ENCODE measurements at regions not wholly inside any gene's neighbourhood (a gene's known extent, or its start where the extent isn't known, plus 50 kb on each side); places are given as distances from the start of the nearest gene placed in this dataset.
"Not testable (repeated sequence)": the region's sequence is repeated elsewhere in the genome, so short reads cannot be mapped to it uniquely, and the experiment has no call there.

- no peak overlapping the region for H3K27ac ChIP-seq (replicated peaks; ENCODE audit: low read length)
- no peaks in the 10 kb centered on the region for H3K4me1 ChIP-seq (ENCODE audit: control insufficient read depth in 2 of 2, insufficient read depth in 1 of 2, low read depth in 1 of 2, low read length in 2 of 2)
- H2BK15ac ChIP-seq (ENCODE audit: low read length): no peak overlapping the region
- H2BK5ac ChIP-seq (ENCODE audit: low read length): no peak overlapping the region
- no peaks in the 10 kb centered on the region for H3K27me3 ChIP-seq (ENCODE audit: control insufficient read depth in 3 of 3, insufficient read depth in 3 of 3, low read depth in 1 of 3, low read length in 3 of 3)
- H2AK5ac ChIP-seq (ENCODE audit: low read depth, low read length): no peak overlapping the region
- peak overlapping the region; percentile 60 for H2AFZ ChIP-seq (ENCODE audit: low read length)
- no peak for DNase-seq (ENCODE audit: low spot score)
- no peak overlapping the region for H3K4ac ChIP-seq (ENCODE audit: low read length)
- no peaks in the 10 kb centered on the region for H3K9me3 ChIP-seq (replicated peaks in 1 of 2; ENCODE audit: control insufficient read depth in 2 of 2, insufficient read depth in 1 of 2, low read depth in 1 of 2, low read length in 2 of 2)
- no peaks in the 10 kb centered on the region for H3K79me1 ChIP-seq (ENCODE audit: low read depth, low read length)
- no peak overlapping the region for H3K23ac ChIP-seq (ENCODE audit: low read depth, low read length, poor library complexity)
- H3K36me3 ChIP-seq (replicated peaks in 1 of 2; ENCODE audit: control insufficient read depth in 2 of 2, insufficient read depth in 2 of 2, low read length in 2 of 2): no peaks in the 10 kb centered on the region
- H3K4me3 ChIP-seq (ENCODE audit: low read length in 2 of 2): no peak overlapping the region
- no peak overlapping the region for H4K8ac ChIP-seq (ENCODE audit: low read depth, low read length)
- no peak overlapping the region for H4K91ac ChIP-seq (ENCODE audit: low read depth, low read length, poor library complexity)
- whole genome bisulfite sequencing, 2 donors (ENCODE audit: extremely low coverage in 2 of 2, insufficient read length in 2 of 2, insufficient replicate concordance in 1 of 2): no CpG with 5 or more reads among the region's 3 CpGs
- no peak overlapping the region for H3K9ac ChIP-seq (ENCODE audit: low read depth, low read length, poor library complexity)
- no peak overlapping the region for H3K14ac ChIP-seq (ENCODE audit: low read length)
- H3K18ac ChIP-seq (ENCODE audit: low read length): no peak overlapping the region
- H2BK120ac ChIP-seq (ENCODE audit: low read depth, low read length): no peak overlapping the region
- H3K4me2 ChIP-seq (ENCODE audit: insufficient read depth, low read length, poor library complexity, severe bottlenecking): no peak overlapping the region
- H2BK12ac ChIP-seq (ENCODE audit: low read length): no peak overlapping the region
Measured at GRCh38 chrX:56618323-56618722, 54.9 kb downstream of the UBQLN2 start.

- H3K18ac ChIP-seq (ENCODE audit: low read length): no peak overlapping the region
- no peak overlapping the region for H3K4ac ChIP-seq (ENCODE audit: low read length)
- no peak overlapping the region for H4K91ac ChIP-seq (ENCODE audit: low read depth, low read length, poor library complexity)
- H3K9ac ChIP-seq (ENCODE audit: low read depth, low read length, poor library complexity): no peak overlapping the region
- no peaks in the 10 kb centered on the region for H3K36me3 ChIP-seq (replicated peaks in 1 of 2; ENCODE audit: control insufficient read depth in 2 of 2, insufficient read depth in 2 of 2, low read length in 2 of 2)
- no peak overlapping the region for H4K8ac ChIP-seq (ENCODE audit: low read depth, low read length)
- H3K27me3 ChIP-seq (ENCODE audit: control insufficient read depth in 3 of 3, insufficient read depth in 3 of 3, low read depth in 1 of 3, low read length in 3 of 3): no peaks in the 10 kb centered on the region
- no peak overlapping the region for H2BK120ac ChIP-seq (ENCODE audit: low read depth, low read length)
- H3K4me3 ChIP-seq (ENCODE audit: low read length in 2 of 2): no peak overlapping the region
- H2AFZ ChIP-seq (ENCODE audit: low read length): no peak overlapping the region
- no peak overlapping the region for H2BK15ac ChIP-seq (ENCODE audit: low read length)
- no peaks in the 10 kb centered on the region for H3K4me1 ChIP-seq (ENCODE audit: control insufficient read depth in 2 of 2, insufficient read depth in 1 of 2, low read depth in 1 of 2, low read length in 2 of 2)
- H2AK5ac ChIP-seq (ENCODE audit: low read depth, low read length): no peak overlapping the region
- H2BK5ac ChIP-seq (ENCODE audit: low read length): no peak overlapping the region
- no peak overlapping the region for H3K14ac ChIP-seq (ENCODE audit: low read length)
- no peak overlapping the region for H3K4me2 ChIP-seq (ENCODE audit: insufficient read depth, low read length, poor library complexity, severe bottlenecking)
- H3K79me1 ChIP-seq (ENCODE audit: low read depth, low read length): no peaks in the 10 kb centered on the region
- no peak for DNase-seq (ENCODE audit: low spot score)
- H3K9me3 ChIP-seq (replicated peaks in 1 of 2; ENCODE audit: control insufficient read depth in 2 of 2, insufficient read depth in 1 of 2, low read depth in 1 of 2, low read length in 2 of 2): no peaks in the 10 kb centered on the region
- H2BK12ac ChIP-seq (ENCODE audit: low read length): no peak overlapping the region
- no peak overlapping the region for H3K27ac ChIP-seq (replicated peaks; ENCODE audit: low read length)
- no CpG with 5 or more reads among the region's 1 CpG for WGBS, 2 donors (ENCODE audit: extremely low coverage in 2 of 2, insufficient read length in 2 of 2, insufficient replicate concordance in 1 of 2)
- no peak overlapping the region for H3K23ac ChIP-seq (ENCODE audit: low read depth, low read length, poor library complexity)
Measured at GRCh38 chrX:56623316-56623715, 59.9 kb downstream of the UBQLN2 start.

GRCh38 chrX:56635060-56635459, 71.6 kb downstream of the UBQLN2 start:
- H2AK5ac ChIP-seq (ENCODE audit: low read depth, low read length); H3K27ac ChIP-seq (replicated peaks; ENCODE audit: low read length); H2BK12ac ChIP-seq (ENCODE audit: low read length); DNase-seq (ENCODE audit: low spot score); H3K4me2 ChIP-seq (ENCODE audit: insufficient read depth, low read length, poor library complexity, severe bottlenecking); H3K14ac ChIP-seq (ENCODE audit: low read length); H3K36me3 ChIP-seq (replicated peaks in 1 of 2; ENCODE audit: control insufficient read depth in 2 of 2, insufficient read depth in 2 of 2, low read length in 2 of 2); H3K9ac ChIP-seq (ENCODE audit: low read depth, low read length, poor library complexity); H2BK5ac ChIP-seq (ENCODE audit: low read length); H3K27me3 ChIP-seq (ENCODE audit: control insufficient read depth in 3 of 3, insufficient read depth in 3 of 3, low read depth in 1 of 3, low read length in 3 of 3); H2AFZ ChIP-seq (ENCODE audit: low read length); H2BK15ac ChIP-seq (ENCODE audit: low read length); H3K4me3 ChIP-seq (ENCODE audit: low read length in 2 of 2); H3K9me3 ChIP-seq (replicated peaks in 1 of 2; ENCODE audit: control insufficient read depth in 2 of 2, insufficient read depth in 1 of 2, low read depth in 1 of 2, low read length in 2 of 2); H4K8ac ChIP-seq (ENCODE audit: low read depth, low read length); H3K4me1 ChIP-seq (ENCODE audit: control insufficient read depth in 2 of 2, insufficient read depth in 1 of 2, low read depth in 1 of 2, low read length in 2 of 2); H3K79me1 ChIP-seq (ENCODE audit: low read depth, low read length); H3K18ac ChIP-seq (ENCODE audit: low read length); H3K4ac ChIP-seq (ENCODE audit: low read length); H2BK120ac ChIP-seq (ENCODE audit: low read depth, low read length); H4K91ac ChIP-seq (ENCODE audit: low read depth, low read length, poor library complexity); H3K23ac ChIP-seq (ENCODE audit: low read depth, low read length, poor library complexity): not testable (repeated sequence)
- WGBS, 2 donors (ENCODE audit: extremely low coverage in 2 of 2, insufficient read length in 2 of 2, insufficient replicate concordance in 1 of 2): no CpG with 5 or more reads among the region's 8 CpGs

- Histone ChIP-seq H3K27ac (replicated peaks; ENCODE audit: low read length) (no peak overlapping the region), H3K14ac (ENCODE audit: low read length) (no peak overlapping the region), H4K91ac (ENCODE audit: low read depth, low read length, poor library complexity) (no peak overlapping the region), H2BK12ac (ENCODE audit: low read length) (no peak overlapping the region), H3K4me2 (ENCODE audit: insufficient read depth, low read length, poor library complexity, severe bottlenecking) (no peak overlapping the region), H2BK15ac (ENCODE audit: low read length) (no peak overlapping the region), H3K4me3 (ENCODE audit: low read length in 2 of 2) (no peak overlapping the region), H3K4ac (ENCODE audit: low read length) (no peak overlapping the region), H2BK120ac (ENCODE audit: low read depth, low read length) (no peak overlapping the region), H2AK5ac (ENCODE audit: low read depth, low read length) (no peak overlapping the region), H3K79me1 (ENCODE audit: low read depth, low read length) (no peaks in the 10 kb centered on the region), H4K8ac (ENCODE audit: low read depth, low read length) (no peak overlapping the region), H3K23ac (ENCODE audit: low read depth, low read length, poor library complexity) (no peak overlapping the region), H3K36me3 (replicated peaks in 1 of 2; ENCODE audit: control insufficient read depth in 2 of 2, insufficient read depth in 2 of 2, low read length in 2 of 2) (no peaks in the 10 kb centered on the region), H2BK5ac (ENCODE audit: low read length) (no peak overlapping the region), H2AFZ (ENCODE audit: low read length) (no peak overlapping the region), H3K9ac (ENCODE audit: low read depth, low read length, poor library complexity) (no peak overlapping the region), H3K9me3 (replicated peaks in 1 of 2; ENCODE audit: control insufficient read depth in 2 of 2, insufficient read depth in 1 of 2, low read depth in 1 of 2, low read length in 2 of 2) (peaks cover 0 to 4% of the 10 kb centered on the region in 2 donors), H3K18ac (ENCODE audit: low read length) (no peak overlapping the region), H3K27me3 (ENCODE audit: control insufficient read depth in 3 of 3, insufficient read depth in 3 of 3, low read depth in 1 of 3, low read length in 3 of 3) (no peaks in the 10 kb centered on the region), H3K4me1 (ENCODE audit: control insufficient read depth in 2 of 2, insufficient read depth in 1 of 2, low read depth in 1 of 2, low read length in 2 of 2) (no peaks in the 10 kb centered on the region)
- no CpG with 5 or more reads among the region's 4 CpGs for WGBS, 2 donors (ENCODE audit: extremely low coverage in 2 of 2, insufficient read length in 2 of 2, insufficient replicate concordance in 1 of 2)
- no peak for DNase-seq (ENCODE audit: low spot score)
Measured at GRCh38 chrX:56661193-56661592, 67.8 kb upstream of the NBDY start.

All from neuronal stem cell (in vitro differentiated cells).